ENCODE measurements at regions not wholly inside any gene's neighbourhood (a gene's known extent, or its start where the extent isn't known, plus 50 kb on each side); places are given as distances from the start of the nearest gene placed in this dataset.

GRCh38 chr13:73910733-73911132 is 223.5 kb downstream of the KLF12 start:
- no peaks in the 10 kb centered on the region for H3K36me3 ChIP-seq (ENCODE audit: control insufficient read depth, insufficient read depth, low read length)
- no peak for TF ChIP-seq CTCF (IDR thresholded peaks at IDR 0.05; ENCODE audit: insufficient read depth, low read length, poor library complexity, severe bottlenecking)
- no peak for DNase-seq (ENCODE audit: low read depth)
- no peaks in the 10 kb centered on the region for H3K27me3 ChIP-seq (ENCODE audit: control insufficient read depth, insufficient read depth, low read length)
- H3K4me3 ChIP-seq (ENCODE audit: low read depth, low read length) = no peak overlapping the region

GRCh38 chr13:73908809-73909208 is 225.4 kb downstream of the KLF12 start:
- Histone ChIP-seq H3K36me3 (ENCODE audit: control insufficient read depth, insufficient read depth, low read length) (no peaks in the 10 kb centered on the region), H3K27me3 (ENCODE audit: control insufficient read depth, insufficient read depth, low read length) (no peaks in the 10 kb centered on the region), H3K4me3 (ENCODE audit: low read depth, low read length) (no peak overlapping the region)
- TF ChIP-seq CTCF (IDR thresholded peaks at IDR 0.05; ENCODE audit: insufficient read depth, low read length, poor library complexity, severe bottlenecking) = no peak
- no peak for DNase-seq (ENCODE audit: low read depth)

- DNase-seq (ENCODE audit: low read depth) = no peak
- no peak for TF ChIP-seq CTCF (IDR thresholded peaks at IDR 0.05; ENCODE audit: insufficient read depth, low read length, poor library complexity, severe bottlenecking)
Observed at GRCh38 chr13:73904625-73905024, 229.6 kb downstream of the KLF12 start.

GRCh38 chr13:73903561-73903960 is 230.6 kb downstream of the KLF12 start:
- no peak for TF ChIP-seq CTCF (IDR thresholded peaks at IDR 0.05; ENCODE audit: insufficient read depth, low read length, poor library complexity, severe bottlenecking)
- no peaks in the 10 kb centered on the region for H3K27me3 ChIP-seq (ENCODE audit: control insufficient read depth, insufficient read depth, low read length)
- no peak for DNase-seq (ENCODE audit: low read depth)
- no peaks in the 10 kb centered on the region for H3K36me3 ChIP-seq (ENCODE audit: control insufficient read depth, insufficient read depth, low read length)
- H3K4me3 ChIP-seq (ENCODE audit: low read depth, low read length) = no peak overlapping the region

More at GRCh38 chr13:73904625-73905024, 229.6 kb downstream of the KLF12 start:
- Histone ChIP-seq H3K36me3 (ENCODE audit: control insufficient read depth, insufficient read depth, low read length) (no peaks in the 10 kb centered on the region), H3K27me3 (ENCODE audit: control insufficient read depth, insufficient read depth, low read length) (no peaks in the 10 kb centered on the region), H3K4me3 (ENCODE audit: low read depth, low read length) (no peak overlapping the region)

GRCh38 chr13:73902847-73903246 is 231.4 kb downstream of the KLF12 start:
- no peaks in the 10 kb centered on the region for H3K36me3 ChIP-seq (ENCODE audit: control insufficient read depth, insufficient read depth, low read length)
- no peak for TF ChIP-seq CTCF (IDR thresholded peaks at IDR 0.05; ENCODE audit: insufficient read depth, low read length, poor library complexity, severe bottlenecking)
- no peak for DNase-seq (ENCODE audit: low read depth)
- no peaks in the 10 kb centered on the region for H3K27me3 ChIP-seq (ENCODE audit: control insufficient read depth, insufficient read depth, low read length)
- no peak overlapping the region for H3K4me3 ChIP-seq (ENCODE audit: low read depth, low read length)

- Histone ChIP-seq H3K36me3 (ENCODE audit: control insufficient read depth, insufficient read depth, low read length) (no peaks in the 10 kb centered on the region), H3K4me3 (ENCODE audit: low read depth, low read length) (no peak overlapping the region), H3K27me3 (ENCODE audit: control insufficient read depth, insufficient read depth, low read length) (no peaks in the 10 kb centered on the region)
- DNase-seq (ENCODE audit: low read depth) = no peak
- TF ChIP-seq CTCF (IDR thresholded peaks at IDR 0.05; ENCODE audit: insufficient read depth, low read length, poor library complexity, severe bottlenecking) = no peak
Observed at GRCh38 chr13:73902296-73902695, 231.9 kb downstream of the KLF12 start.

Data from kidney epithelial cell (primary cell).